HL-60 (cell line): ENCODE measurements at regions not wholly inside any gene's neighbourhood (a gene's known extent, or its start where the extent isn't known, plus 50 kb on each side); places are given as distances from the start of the nearest gene placed in this dataset.

ENCODE experiments used
- DNase-seq, 2 experiments: peaks; one replicate each; pipeline ENCODE4 v3.0.0-alpha.2; 2010 to 2020; ENCODE audit warnings: low read depth in 1 of 2, low spot score in 1 of 2
- H3K27ac ChIP-seq: fragments of 250-450 bp; sonication (Bioruptor Pico); replicated peaks from 2 replicates; pipeline ENCODE4 v1.5.1; 2020; ENCODE audit warnings: mild to moderate bottlenecking, moderate library complexity
- H3K27me3 ChIP-seq: fragments of 250-450 bp; sonication (Bioruptor Pico); 2 replicates; pipeline ENCODE4 v1.5.1; 2021; ENCODE audit warnings: mild to moderate bottlenecking, moderate library complexity; ENCODE audit not compliant: insufficient read depth, poor library complexity, severe bottlenecking
- H3K4me3 ChIP-seq: replicated peaks from 2 replicates; pipeline ENCODE4 v1.5.1; 2011; ENCODE audit warnings: mild to moderate bottlenecking, control low read depth, low read length; ENCODE audit not compliant: insufficient read depth
- CTCF ChIP-seq: IDR thresholded peaks from one replicate; pipeline ENCODE4 v1.5.1; 2011; ENCODE audit warnings: low read length, control low read depth, inconsistent platforms; ENCODE audit not compliant: insufficient read depth
- GABPA ChIP-seq: IDR thresholded peaks from 2 replicates; pipeline ENCODE4 v1.6.1; 2012; ENCODE audit warnings: low read depth
- POLR2AphosphoS5 ChIP-seq: IDR thresholded peaks from 2 replicates; pipeline ENCODE4 v1.6.1; 2012; ENCODE audit warnings: low read depth
- SPI1 ChIP-seq: IDR thresholded peaks from 2 replicates; pipeline ENCODE4 v1.6.1; 2012; ENCODE audit warnings: low read depth, mild to moderate bottlenecking, borderline replicate concordance
- TF ChIP-seq, protein P1 (sequence below): IDR thresholded peaks from 2 replicates; pipeline ENCODE4 v1.6.1; 2012; ENCODE audit warnings: low read depth; ENCODE audit not compliant: insufficient replicate concordance

DNA sequence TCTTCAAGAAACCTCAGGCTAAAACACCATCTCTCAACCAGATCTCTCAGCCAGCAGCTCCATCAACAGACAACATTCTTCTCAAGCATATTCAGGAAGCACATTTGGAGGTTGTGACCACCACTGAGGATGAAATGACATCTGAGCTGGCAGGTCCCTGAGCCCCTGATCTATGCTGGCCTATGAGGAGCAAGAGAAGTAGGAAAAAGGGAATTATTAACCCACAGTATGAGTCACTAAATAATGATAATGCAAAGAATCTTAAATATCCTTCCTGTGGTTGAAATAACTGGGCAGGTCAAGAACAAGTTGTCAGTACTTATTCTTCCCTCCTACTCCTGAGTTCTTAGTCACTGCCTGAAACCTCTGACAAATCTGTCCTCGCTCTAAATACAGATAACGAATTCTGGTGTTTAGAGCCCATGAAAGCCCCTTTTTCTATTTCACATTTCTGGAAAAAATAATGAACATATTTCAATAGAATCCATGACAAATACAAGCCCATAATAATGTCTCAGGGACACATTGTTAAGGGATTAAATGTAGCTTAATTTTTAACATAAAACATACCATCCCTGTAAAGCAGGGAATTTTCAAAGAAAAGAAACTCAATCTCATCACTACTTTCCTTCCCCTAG, 225.8 kb upstream of the IRS2 start:
- H3K27ac ChIP-seq: no peak overlapping the region
- H3K27me3 ChIP-seq: peaks cover 5% of the 10 kb centered on the region
- DNase-seq: no peak
- TF ChIP-seq SPI1 (no peak), POLR2AphosphoS5 (no peak), CTCF (no peak), GABPA (no peak)
- TF ChIP-seq, protein P1, sequence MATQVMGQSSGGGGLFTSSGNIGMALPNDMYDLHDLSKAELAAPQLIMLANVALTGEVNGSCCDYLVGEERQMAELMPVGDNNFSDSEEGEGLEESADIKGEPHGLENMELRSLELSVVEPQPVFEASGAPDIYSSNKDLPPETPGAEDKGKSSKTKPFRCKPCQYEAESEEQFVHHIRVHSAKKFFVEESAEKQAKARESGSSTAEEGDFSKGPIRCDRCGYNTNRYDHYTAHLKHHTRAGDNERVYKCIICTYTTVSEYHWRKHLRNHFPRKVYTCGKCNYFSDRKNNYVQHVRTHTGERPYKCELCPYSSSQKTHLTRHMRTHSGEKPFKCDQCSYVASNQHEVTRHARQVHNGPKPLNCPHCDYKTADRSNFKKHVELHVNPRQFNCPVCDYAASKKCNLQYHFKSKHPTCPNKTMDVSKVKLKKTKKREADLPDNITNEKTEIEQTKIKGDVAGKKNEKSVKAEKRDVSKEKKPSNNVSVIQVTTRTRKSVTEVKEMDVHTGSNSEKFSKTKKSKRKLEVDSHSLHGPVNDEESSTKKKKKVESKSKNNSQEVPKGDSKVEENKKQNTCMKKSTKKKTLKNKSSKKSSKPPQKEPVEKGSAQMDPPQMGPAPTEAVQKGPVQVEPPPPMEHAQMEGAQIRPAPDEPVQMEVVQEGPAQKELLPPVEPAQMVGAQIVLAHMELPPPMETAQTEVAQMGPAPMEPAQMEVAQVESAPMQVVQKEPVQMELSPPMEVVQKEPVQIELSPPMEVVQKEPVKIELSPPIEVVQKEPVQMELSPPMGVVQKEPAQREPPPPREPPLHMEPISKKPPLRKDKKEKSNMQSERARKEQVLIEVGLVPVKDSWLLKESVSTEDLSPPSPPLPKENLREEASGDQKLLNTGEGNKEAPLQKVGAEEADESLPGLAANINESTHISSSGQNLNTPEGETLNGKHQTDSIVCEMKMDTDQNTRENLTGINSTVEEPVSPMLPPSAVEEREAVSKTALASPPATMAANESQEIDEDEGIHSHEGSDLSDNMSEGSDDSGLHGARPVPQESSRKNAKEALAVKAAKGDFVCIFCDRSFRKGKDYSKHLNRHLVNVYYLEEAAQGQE: no peak
- H3K4me3 ChIP-seq: no peak overlapping the region

GRCh38 chr13:110010404-110011138, 224.2 kb upstream of the IRS2 start:
- H3K27ac ChIP-seq: no peak overlapping the region
- no peak overlapping the region for H3K4me3 ChIP-seq
- H3K27me3 ChIP-seq: peaks cover 5% of the 10 kb centered on the region
- TF ChIP-seq POLR2AphosphoS5 (no peak), CTCF (no peak), GABPA (no peak), SPI1 (no peak)
- TF ChIP-seq, protein P1: no peak
- no peak for DNase-seq

DNA sequence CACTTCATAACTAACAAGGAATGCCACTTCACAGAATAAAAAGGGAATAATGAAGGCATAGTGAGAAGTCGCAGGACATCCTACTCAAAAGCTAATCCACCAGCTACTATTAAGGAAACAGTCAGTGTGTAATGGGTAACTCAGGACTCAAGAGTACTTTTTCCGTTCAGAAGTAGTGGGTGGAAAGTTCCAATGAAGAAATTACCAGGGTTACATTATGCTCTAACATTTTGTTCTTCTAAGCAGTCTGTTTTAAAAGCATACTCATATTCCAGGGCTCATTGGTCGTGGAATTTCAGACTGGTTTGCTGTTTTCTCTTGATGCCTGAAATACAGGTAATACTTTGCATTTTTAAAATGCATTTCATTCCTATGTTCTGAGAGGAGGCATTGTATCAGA, 222.4 kb upstream of the IRS2 start:
- TF ChIP-seq, protein P1: no peak
- no peak for TF ChIP-seq SPI1
- TF ChIP-seq POLR2AphosphoS5: no peak
- TF ChIP-seq GABPA: no peak
- no peak for TF ChIP-seq CTCF

More for the DNA sequence above, 222.4 kb upstream of the IRS2 start:
- Histone ChIP-seq H3K27ac (no peak overlapping the region), H3K4me3 (no peak overlapping the region), H3K27me3 (peaks cover 5% of the 10 kb centered on the region)
- no peak for DNase-seq
